ENCODE measurements at regions not wholly inside any gene's neighbourhood (a gene's known extent, or its start where the extent isn't known, plus 50 kb on each side); places are given as distances from the start of the nearest gene placed in this dataset.

GRCh38 chr5:3218916-3219650, 376.5 kb upstream of the IRX1 start:
- H3K27ac ChIP-seq, result no peak overlapping the region
- no peak for TF ChIP-seq ZFX (IDR thresholded peaks at IDR 0.05; ENCODE audit: borderline replicate concordance)
- no peak for TF ChIP-seq CTCF (IDR thresholded peaks at IDR 0.05)

- TF ChIP-seq CTCF (IDR thresholded peaks at IDR 0.05), result no peak
- no peak for TF ChIP-seq ZFX (IDR thresholded peaks at IDR 0.05; ENCODE audit: borderline replicate concordance)
- no peak overlapping the region for H3K27ac ChIP-seq
Measured at GRCh38 chr5:3217771-3218495, 377.7 kb upstream of the IRX1 start.

- no peak for TF ChIP-seq CTCF (IDR thresholded peaks at IDR 0.05)
- no peak for TF ChIP-seq ZFX (IDR thresholded peaks at IDR 0.05; ENCODE audit: borderline replicate concordance)
- no peak overlapping the region for H3K27ac ChIP-seq
Measured at GRCh38 chr5:3217114-3217513, 378.5 kb upstream of the IRX1 start.

- TF ChIP-seq ZFX (IDR thresholded peaks at IDR 0.05; ENCODE audit: borderline replicate concordance), result no peak
- TF ChIP-seq CTCF (IDR thresholded peaks at IDR 0.05), result no peak
- H3K27ac ChIP-seq, result no peak overlapping the region
Measured at GRCh38 chr5:3216386-3216785, 379.2 kb upstream of the IRX1 start.

GRCh38 chr5:3214838-3215374, 380.7 kb upstream of the IRX1 start:
- H3K27ac ChIP-seq, result no peak overlapping the region

GRCh38 chr5:3214396-3214795, 381.2 kb upstream of the IRX1 start:
- no peak overlapping the region for H3K27ac ChIP-seq
- no peak for TF ChIP-seq CTCF (IDR thresholded peaks at IDR 0.05)
- no peak for TF ChIP-seq ZFX (IDR thresholded peaks at IDR 0.05; ENCODE audit: borderline replicate concordance)

More at GRCh38 chr5:3214838-3215374, 380.7 kb upstream of the IRX1 start:
- no peak for TF ChIP-seq CTCF (IDR thresholded peaks at IDR 0.05)
- no peak for TF ChIP-seq ZFX (IDR thresholded peaks at IDR 0.05; ENCODE audit: borderline replicate concordance)

- TF ChIP-seq ZFX (IDR thresholded peaks at IDR 0.05; ENCODE audit: borderline replicate concordance) (no peak), CTCF (IDR thresholded peaks at IDR 0.05) (no peak)
- H3K27ac ChIP-seq, result no peak overlapping the region
Measured at GRCh38 chr5:3212869-3213268, 382.8 kb upstream of the IRX1 start.
